ENCODE measurements at regions not wholly inside any gene's neighbourhood (a gene's known extent, or its start where the extent isn't known, plus 50 kb on each side); places are given as distances from the start of the nearest gene placed in this dataset.

- FAIRE-seq, result no peak
- no peak for DNase-seq (ENCODE audit: low read depth)
- no peak for TF ChIP-seq CTCF (IDR thresholded peaks at IDR 0.05; ENCODE audit: insufficient read depth, low read length, severe bottlenecking)
- H3K36me3 ChIP-seq (ENCODE audit: control insufficient read depth, insufficient read depth, low read length), result no peaks in the 10 kb centered on the region
- H3K27me3 ChIP-seq (ENCODE audit: control insufficient read depth, insufficient read depth, low read length), result no peaks in the 10 kb centered on the region
- H3K4me3 ChIP-seq (ENCODE audit: low read depth, low read length), result no peak overlapping the region
These were observed 241.6 kb upstream of the TMTC1 start for GRCh38 chr12:30025317-30025716.

GRCh38 chr12:30023186-30023585, 239.4 kb upstream of the TMTC1 start:
- H3K36me3 ChIP-seq (ENCODE audit: control insufficient read depth, insufficient read depth, low read length), result no peaks in the 10 kb centered on the region
- no peak for FAIRE-seq

GRCh38 chr12:30021051-30021833, 237.5 kb upstream of the TMTC1 start:
- FAIRE-seq (no peak), DNase-seq (ENCODE audit: low read depth) (no peak)
- H3K27me3 ChIP-seq (ENCODE audit: control insufficient read depth, insufficient read depth, low read length), result no peaks in the 10 kb centered on the region
- H3K4me3 ChIP-seq (ENCODE audit: low read depth, low read length), result no peak overlapping the region
- TF ChIP-seq CTCF (IDR thresholded peaks at IDR 0.05; ENCODE audit: insufficient read depth, low read length, severe bottlenecking), result no peak
- H3K36me3 ChIP-seq (ENCODE audit: control insufficient read depth, insufficient read depth, low read length), result no peaks in the 10 kb centered on the region

More at GRCh38 chr12:30023186-30023585, 239.4 kb upstream of the TMTC1 start:
- Histone ChIP-seq H3K4me3 (ENCODE audit: low read depth, low read length) (no peak overlapping the region), H3K27me3 (ENCODE audit: control insufficient read depth, insufficient read depth, low read length) (no peaks in the 10 kb centered on the region)
- no peak for TF ChIP-seq CTCF (IDR thresholded peaks at IDR 0.05; ENCODE audit: insufficient read depth, low read length, severe bottlenecking)
- no peak for DNase-seq (ENCODE audit: low read depth)

GRCh38 chr12:30019366-30020140, 235.8 kb upstream of the TMTC1 start:
- no peak for FAIRE-seq

GRCh38 chr12:30016540-30017055, 232.9 kb upstream of the TMTC1 start:
- no peaks in the 10 kb centered on the region for H3K27me3 ChIP-seq (ENCODE audit: control insufficient read depth, insufficient read depth, low read length)
- DNase-seq (ENCODE audit: low read depth), result no peak
- TF ChIP-seq CTCF (IDR thresholded peaks at IDR 0.05; ENCODE audit: insufficient read depth, low read length, severe bottlenecking), result no peak
- H3K4me3 ChIP-seq (ENCODE audit: low read depth, low read length), result no peak overlapping the region
- H3K36me3 ChIP-seq (ENCODE audit: control insufficient read depth, insufficient read depth, low read length), result no peaks in the 10 kb centered on the region
- no peak for FAIRE-seq

More at GRCh38 chr12:30019366-30020140, 235.8 kb upstream of the TMTC1 start:
- TF ChIP-seq CTCF (IDR thresholded peaks at IDR 0.05; ENCODE audit: insufficient read depth, low read length, severe bottlenecking), result no peak
- Histone ChIP-seq H3K4me3 (ENCODE audit: low read depth, low read length) (no peak overlapping the region), H3K27me3 (ENCODE audit: control insufficient read depth, insufficient read depth, low read length) (no peaks in the 10 kb centered on the region), H3K36me3 (ENCODE audit: control insufficient read depth, insufficient read depth, low read length) (no peaks in the 10 kb centered on the region)
- DNase-seq (ENCODE audit: low read depth), result no peak
